Upper lobe of right lung (tissue), 1 donor: ENCODE measurements at regions not wholly inside any gene's neighbourhood (a gene's known extent, or its start where the extent isn't known, plus 50 kb on each side); places are given as distances from the start of the nearest gene placed in this dataset.

Experiments used
- ATAC-seq: fragments of 200-7000 bp; cut with Tn5 transposase; one replicate; pipeline ENCODE4 v1.9.1; 2020; ENCODE audit warnings: mild to moderate bottlenecking, moderate library complexity
- DNase-seq: peaks from one replicate; pipeline ENCODE4 v3.0.0-alpha.2; 2020
- H3K27ac ChIP-seq: fragments of 200-600 bp; one replicate; pipeline ENCODE4 v1.8.0; 2022
- H3K27me3 ChIP-seq: fragments of 200-600 bp; one replicate; pipeline ENCODE4 v1.8.0; 2022; ENCODE audit warnings: mild to moderate bottlenecking
- H3K36me3 ChIP-seq: fragments of 200-600 bp; one replicate; pipeline ENCODE4 v1.8.0; 2022
- H3K4me1 ChIP-seq: fragments of 200-600 bp; one replicate; pipeline ENCODE4 v1.8.0; 2022
- H3K4me3 ChIP-seq: fragments of 200-600 bp; one replicate; pipeline ENCODE4 v1.8.0; 2022; ENCODE audit warnings: mild to moderate bottlenecking
- H3K9me3 ChIP-seq: fragments of 200-600 bp; one replicate; pipeline ENCODE4 v1.8.0; 2022
- CTCF ChIP-seq: fragments of 200-600 bp; IDR thresholded peaks from one replicate; pipeline ENCODE4 v1.8.0; 2022; ENCODE audit warnings: antibody characterized with exemption
- intact Hi-C: fragments of 100-400 bp; cut with DNase I; formaldehyde crosslinking; loops from one replicate; pipeline ENCODE4 v1.11.0; 2022
- donor health status: DM: no; HTN: yes; CAD: no; lungs with severe emphysema.

GRCh38 chr9:118651511-118651910, 717.7 kb downstream of the BRINP1 start:
- no peaks in the 10 kb centered on the region for H3K36me3 ChIP-seq
- intact Hi-C loops, result no loop called here
- no peaks in the 10 kb centered on the region for H3K27me3 ChIP-seq
- no peaks in the 10 kb centered on the region for H3K9me3 ChIP-seq
- H3K4me1 ChIP-seq, result no peaks in the 10 kb centered on the region
- ATAC-seq (no peak), DNase-seq (no peak)
- TF ChIP-seq CTCF, result no peak
- H3K27ac ChIP-seq, result no peak overlapping the region
- no peak overlapping the region for H3K4me3 ChIP-seq

GRCh38 chr9:118652258-118652657, 717.0 kb downstream of the BRINP1 start:
- no peaks in the 10 kb centered on the region for H3K4me1 ChIP-seq
- DNase-seq, result no peak
- H3K27me3 ChIP-seq, result no peaks in the 10 kb centered on the region
- H3K4me3 ChIP-seq, result no peak overlapping the region
- H3K36me3 ChIP-seq, result no peaks in the 10 kb centered on the region
- intact Hi-C loops, result no loop called here
- no peak for TF ChIP-seq CTCF
- ATAC-seq, result no peak
- no peak overlapping the region for H3K27ac ChIP-seq
- no peaks in the 10 kb centered on the region for H3K9me3 ChIP-seq

DNA sequence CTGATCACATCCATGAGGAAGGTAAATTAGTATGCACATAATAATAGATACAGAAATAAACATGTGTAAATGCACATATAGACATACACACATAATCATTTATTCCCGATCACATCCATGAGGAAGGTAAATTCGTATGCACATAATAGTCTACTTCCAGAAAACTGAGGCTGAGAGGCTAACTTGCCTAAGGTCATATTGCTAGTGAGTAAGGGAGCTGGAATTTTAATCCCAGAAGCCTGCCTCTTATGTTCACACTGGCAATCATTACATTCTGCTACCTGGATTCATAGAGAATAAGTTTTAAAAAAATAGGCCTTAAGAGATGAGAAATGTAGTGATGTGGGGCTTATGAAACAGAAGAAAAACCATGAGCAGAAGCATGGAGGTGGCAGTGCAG, 716.3 kb downstream of the BRINP1 start:
- Histone ChIP-seq H3K27ac (no peak overlapping the region), H3K27me3 (no peaks in the 10 kb centered on the region), H3K4me3 (no peak overlapping the region), H3K9me3 (no peaks in the 10 kb centered on the region), H3K4me1 (no peaks in the 10 kb centered on the region), H3K36me3 (no peaks in the 10 kb centered on the region)
- no peak for TF ChIP-seq CTCF
- DNase-seq (no peak), ATAC-seq (no peak)
- intact Hi-C loops, result no loop called here

DNA sequence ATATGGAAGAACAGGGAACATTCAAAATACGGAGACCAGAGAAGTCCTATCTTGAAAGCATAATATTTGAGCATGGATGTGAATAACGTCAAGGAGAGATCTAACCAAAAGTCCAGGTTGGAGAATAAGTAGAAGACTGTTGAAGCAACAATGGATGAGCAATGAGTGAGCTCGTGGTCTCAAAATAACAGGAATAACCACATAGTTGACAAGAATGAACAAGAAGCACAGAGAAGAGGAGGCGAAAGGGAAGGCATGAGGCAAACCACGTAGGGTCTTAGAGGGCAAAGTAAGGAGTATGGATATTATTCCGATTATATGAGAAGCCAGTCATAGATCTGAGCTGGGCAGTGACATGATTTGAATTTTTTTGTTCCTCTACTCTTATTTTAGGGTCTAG, 710.2 kb downstream of the BRINP1 start:
- intact Hi-C loops, result no loop called here
- ATAC-seq (no peak), DNase-seq (no peak)
- Histone ChIP-seq H3K36me3 (no peaks in the 10 kb centered on the region), H3K4me1 (no peaks in the 10 kb centered on the region), H3K27me3 (no peaks in the 10 kb centered on the region), H3K27ac (no peak overlapping the region), H3K9me3 (no peaks in the 10 kb centered on the region), H3K4me3 (no peak overlapping the region)
- TF ChIP-seq CTCF, result no peak

- Histone ChIP-seq H3K27ac (no peak overlapping the region), H3K4me3 (no peak overlapping the region), H3K36me3 (no peaks in the 10 kb centered on the region), H3K4me1 (no peaks in the 10 kb centered on the region), H3K9me3 (no peaks in the 10 kb centered on the region), H3K27me3 (no peaks in the 10 kb centered on the region)
- DNase-seq (no peak), ATAC-seq (no peak)
- no peak for TF ChIP-seq CTCF
- intact Hi-C loops, result no loop called here
These were observed 703.9 kb downstream of the BRINP1 start for GRCh38 chr9:118665226-118665919.
